ENCODE measurements at regions not wholly inside any gene's neighbourhood (a gene's known extent, or its start where the extent isn't known, plus 50 kb on each side); places are given as distances from the start of the nearest gene placed in this dataset.
A peak's percentile ranks its signal among the peaks of the same experiment; 100 is the strongest.

DNA sequence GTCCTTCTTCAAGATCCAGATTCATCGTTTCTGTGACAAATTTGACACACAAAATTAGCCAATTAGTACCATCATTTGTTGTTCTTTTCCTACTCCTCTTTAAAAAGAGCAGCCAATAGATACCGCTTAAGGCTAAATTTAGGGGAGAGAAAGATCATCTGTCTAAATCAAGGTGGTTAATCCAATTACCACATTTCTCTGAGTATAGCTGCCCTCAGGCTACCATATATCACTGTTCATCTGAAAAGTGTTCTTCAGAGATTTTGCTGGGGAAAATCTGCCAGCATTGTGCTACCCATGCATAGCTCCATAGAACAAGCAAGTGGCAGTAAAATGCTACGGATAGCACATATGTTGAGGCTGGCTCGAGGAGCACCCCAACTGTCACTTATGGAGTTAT lies 110.3 kb upstream of the ESRRG start:
- H3K4me3 ChIP-seq: no peak overlapping the region
- TF ChIP-seq, protein P1, sequence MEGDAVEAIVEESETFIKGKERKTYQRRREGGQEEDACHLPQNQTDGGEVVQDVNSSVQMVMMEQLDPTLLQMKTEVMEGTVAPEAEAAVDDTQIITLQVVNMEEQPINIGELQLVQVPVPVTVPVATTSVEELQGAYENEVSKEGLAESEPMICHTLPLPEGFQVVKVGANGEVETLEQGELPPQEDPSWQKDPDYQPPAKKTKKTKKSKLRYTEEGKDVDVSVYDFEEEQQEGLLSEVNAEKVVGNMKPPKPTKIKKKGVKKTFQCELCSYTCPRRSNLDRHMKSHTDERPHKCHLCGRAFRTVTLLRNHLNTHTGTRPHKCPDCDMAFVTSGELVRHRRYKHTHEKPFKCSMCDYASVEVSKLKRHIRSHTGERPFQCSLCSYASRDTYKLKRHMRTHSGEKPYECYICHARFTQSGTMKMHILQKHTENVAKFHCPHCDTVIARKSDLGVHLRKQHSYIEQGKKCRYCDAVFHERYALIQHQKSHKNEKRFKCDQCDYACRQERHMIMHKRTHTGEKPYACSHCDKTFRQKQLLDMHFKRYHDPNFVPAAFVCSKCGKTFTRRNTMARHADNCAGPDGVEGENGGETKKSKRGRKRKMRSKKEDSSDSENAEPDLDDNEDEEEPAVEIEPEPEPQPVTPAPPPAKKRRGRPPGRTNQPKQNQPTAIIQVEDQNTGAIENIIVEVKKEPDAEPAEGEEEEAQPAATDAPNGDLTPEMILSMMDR (IDR thresholded peaks at IDR 0.05): no peak
- DNase-seq (no peak), ATAC-seq (no peak)
- no peak overlapping the region for H3K27ac ChIP-seq
- H3K4me1 ChIP-seq: no peaks in the 10 kb centered on the region
- H3K9me3 ChIP-seq: no peaks in the 10 kb centered on the region
- intact Hi-C loops (cut with DNase I): no loop called here
- H3K27me3 ChIP-seq (ENCODE audit: low read depth): no peaks in the 10 kb centered on the region
- no peaks in the 10 kb centered on the region for H3K36me3 ChIP-seq

DNA sequence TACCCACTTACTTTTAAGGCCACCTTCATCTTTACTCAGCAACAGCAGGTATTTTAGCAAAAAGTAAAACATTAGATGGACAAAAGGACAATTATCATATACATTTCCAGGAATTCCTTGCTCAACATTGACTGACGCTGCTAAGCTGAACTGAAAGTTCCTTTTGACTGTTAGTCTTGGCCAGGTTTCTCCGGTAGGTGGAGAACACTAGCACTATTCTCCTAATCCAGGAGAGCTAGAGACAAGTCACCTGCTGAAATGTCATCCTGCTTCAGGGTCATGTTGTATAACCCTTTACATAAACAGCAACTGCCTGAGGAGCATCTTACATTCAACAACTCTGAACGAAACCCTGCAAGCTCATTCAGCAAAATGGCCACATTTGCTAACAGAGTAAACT lies 109.0 kb upstream of the ESRRG start:
- H3K36me3 ChIP-seq: no peaks in the 10 kb centered on the region
- no peak overlapping the region for H3K4me3 ChIP-seq
- ATAC-seq (no peak), DNase-seq (no peak)
- TF ChIP-seq, protein P1 (IDR thresholded peaks at IDR 0.05): no peak
- H3K4me1 ChIP-seq: no peaks in the 10 kb centered on the region
- intact Hi-C loops (cut with DNase I): no loop called here
- H3K9me3 ChIP-seq: no peaks in the 10 kb centered on the region
- H3K27me3 ChIP-seq (ENCODE audit: low read depth): no peaks in the 10 kb centered on the region
- no peak overlapping the region for H3K27ac ChIP-seq

DNA sequence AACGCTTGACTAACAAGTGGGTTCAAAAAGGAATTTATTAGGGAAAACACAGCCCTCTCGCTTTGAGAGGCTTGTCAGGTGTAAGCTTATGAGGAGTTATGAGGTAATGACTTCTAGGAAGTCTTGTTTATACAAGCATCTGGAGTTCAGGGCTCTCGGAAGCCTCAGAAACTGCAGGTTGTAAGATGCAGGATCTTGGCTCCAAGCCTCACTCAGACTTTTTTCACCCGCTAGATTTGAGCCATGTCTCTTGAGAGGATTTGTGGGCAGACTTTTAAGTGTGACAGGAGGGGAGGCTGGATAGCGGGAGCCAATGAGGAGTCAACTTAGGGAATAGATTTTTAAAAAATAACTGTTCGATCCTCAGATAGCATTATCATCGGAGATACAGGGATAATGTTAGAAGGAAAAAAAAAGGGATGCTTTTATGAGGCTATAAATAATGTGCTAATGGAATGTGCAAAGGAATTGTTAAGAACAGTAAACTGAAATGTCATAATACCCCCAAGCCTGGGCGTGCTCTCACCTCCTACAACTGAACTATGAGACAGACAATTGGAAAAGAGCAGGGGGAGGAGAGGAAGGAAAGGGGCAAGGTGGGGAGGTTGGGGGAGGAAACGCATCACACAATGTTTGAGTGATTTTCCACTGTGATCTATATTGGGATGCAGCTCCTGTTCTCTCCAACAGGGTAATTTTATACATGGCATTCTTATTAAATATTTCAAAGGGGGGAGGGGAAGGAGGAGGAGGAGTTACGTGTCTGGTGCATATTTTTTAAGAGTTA lies 107.4 kb upstream of the ESRRG start:
- intact Hi-C loops (cut with DNase I): no loop called here
- no peaks in the 10 kb centered on the region for H3K36me3 ChIP-seq
- no peaks in the 10 kb centered on the region for H3K4me1 ChIP-seq
- TF ChIP-seq, protein P1 (IDR thresholded peaks at IDR 0.05): no peak
- DNase-seq (peak; percentile 45), ATAC-seq (peak; percentile 66 to 91)
- no peak overlapping the region for H3K4me3 ChIP-seq
- no peak overlapping the region for H3K27ac ChIP-seq
- H3K27me3 ChIP-seq (ENCODE audit: low read depth): no peaks in the 10 kb centered on the region
- H3K9me3 ChIP-seq: no peaks in the 10 kb centered on the region

DNA sequence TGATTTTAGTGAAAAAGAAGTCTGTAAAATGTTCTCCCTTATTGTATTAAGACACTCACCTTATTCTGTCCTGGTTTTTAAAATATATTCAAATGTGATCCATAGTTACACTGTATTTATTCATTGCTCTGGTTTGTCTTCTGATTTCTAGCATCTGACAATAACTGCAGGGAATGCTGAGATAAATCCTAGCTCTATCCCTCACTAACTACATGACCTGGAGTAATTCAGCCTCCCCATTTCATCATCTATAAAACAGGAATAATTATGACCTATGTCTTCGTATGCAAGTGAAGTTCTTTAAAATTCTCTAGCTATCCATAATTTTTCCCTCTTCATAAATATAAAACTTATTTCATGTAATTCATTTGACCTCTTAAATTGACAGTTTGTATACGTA lies 104.0 kb upstream of the ESRRG start:
- H3K36me3 ChIP-seq: no peaks in the 10 kb centered on the region
- intact Hi-C loops (cut with DNase I): no loop called here
- no peak overlapping the region for H3K4me3 ChIP-seq
- H3K4me1 ChIP-seq: no peaks in the 10 kb centered on the region
- no peak overlapping the region for H3K27ac ChIP-seq
- no peaks in the 10 kb centered on the region for H3K27me3 ChIP-seq (ENCODE audit: low read depth)
- ATAC-seq (no peak), DNase-seq (no peak)
- H3K9me3 ChIP-seq: no peaks in the 10 kb centered on the region
- TF ChIP-seq, protein P1 (IDR thresholded peaks at IDR 0.05): no peak

- H3K27me3 ChIP-seq (ENCODE audit: low read depth): no peaks in the 10 kb centered on the region
- intact Hi-C loops (cut with DNase I): no loop called here
- no peak for ATAC-seq
- no peaks in the 10 kb centered on the region for H3K36me3 ChIP-seq
- no peak overlapping the region for H3K27ac ChIP-seq
- TF ChIP-seq, protein P1 (IDR thresholded peaks at IDR 0.05): no peak
- no peak for DNase-seq
- no peaks in the 10 kb centered on the region for H3K4me1 ChIP-seq
- no peaks in the 10 kb centered on the region for H3K9me3 ChIP-seq
- no peak overlapping the region for H3K4me3 ChIP-seq
Measured at GRCh38 chr1:216826646-216827045, 103.4 kb upstream of the ESRRG start.

All from lower lobe of right lung (tissue), 2 donors.